ENCODE measurements at regions not wholly inside any gene's neighbourhood (a gene's known extent, or its start where the extent isn't known, plus 50 kb on each side); places are given as distances from the start of the nearest gene placed in this dataset.

DNA sequence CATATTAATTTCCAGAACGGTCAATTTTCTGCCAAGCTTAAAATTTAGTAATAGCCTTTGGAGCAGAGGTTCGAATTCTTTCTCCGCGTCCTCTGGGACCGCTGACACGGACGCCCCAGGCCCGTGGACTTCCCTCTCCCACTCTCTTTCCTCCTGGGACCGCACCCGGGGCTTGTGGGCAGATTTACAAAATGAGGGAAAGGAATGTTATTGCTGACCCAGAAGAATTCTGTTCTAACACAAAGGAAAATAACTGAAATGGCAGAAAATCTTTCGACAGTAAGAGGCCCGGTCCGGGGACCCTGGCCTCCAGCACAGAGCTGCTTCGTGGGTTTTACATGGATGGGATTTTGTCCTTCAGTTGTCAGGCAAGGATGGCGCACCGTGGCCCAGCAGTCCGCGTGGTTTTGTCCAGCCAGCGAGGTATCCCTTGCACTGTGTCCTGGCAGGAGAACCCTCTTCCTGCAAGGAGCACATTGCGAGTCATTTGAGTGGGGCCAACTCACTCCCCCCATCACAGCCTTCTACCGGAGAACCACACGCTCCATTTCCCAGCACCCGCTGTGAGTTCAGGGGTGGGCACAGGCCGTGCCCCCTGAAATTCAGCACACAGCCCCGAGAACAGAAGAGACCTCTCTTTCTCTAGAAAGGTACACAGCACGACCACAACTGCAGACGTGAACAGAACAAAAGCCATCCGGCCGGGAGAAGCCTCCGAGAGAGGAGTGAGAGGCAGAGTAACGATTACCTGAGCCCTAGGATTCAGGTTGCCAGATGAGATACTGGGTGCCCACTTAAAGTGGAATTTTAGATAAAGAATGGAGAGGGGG lies 106.0 kb upstream of the AFDN start:
- no peak for TF ChIP-seq CTCF (IDR thresholded peaks at IDR 0.05; ENCODE audit: poor library complexity)
- TF ChIP-seq EZH2 (IDR thresholded peaks at IDR 0.05; ENCODE audit: borderline replicate concordance) = no peak

All from hepatocyte (in vitro differentiated cells).